Adrenal gland (tissue), 9 donors: ENCODE measurements at regions not wholly inside any gene's neighbourhood (a gene's known extent, or its start where the extent isn't known, plus 50 kb on each side); places are given as distances from the start of the nearest gene placed in this dataset.

Experiments used
- DNase-seq, 7 donors: peaks; one replicate each; pipeline ENCODE4 v3.0.0-alpha.2; 2019 to 2020
- H3K27ac ChIP-seq, 5 donors: fragments of 200-600 bp; sonication (generic) in 4 of 5; 1 replicate in 3 of 5; 2 replicates in 2 of 5; pipeline versions ENCODE4 v1.5.1 to v1.8.0; 2016 to 2020; ENCODE audit warnings: mild to moderate bottlenecking in 1 of 5
- H3K27me3 ChIP-seq: fragments of 200-600 bp; 2 replicates; pipeline ENCODE4 v1.8.0; 2021
- H3K36me3 ChIP-seq, 2 donors: fragments of 200-600 bp; replicated peaks in 1 of 2; 1 replicate in 1 of 2; 2 replicates in 1 of 2; pipeline versions ENCODE4 v1.5.1 to v1.8.0; 2018 to 2022
- H3K4me1 ChIP-seq, 2 donors: fragments of 200-600 bp; replicated peaks in 1 of 2; 1 replicate in 1 of 2; 2 replicates in 1 of 2; pipeline versions ENCODE4 v1.5.1 to v1.8.0; 2018 to 2021
- H3K4me3 ChIP-seq, 4 donors: fragments of 200-600 bp; sonication (generic) in 3 of 4; one replicate each; pipeline ENCODE4 v1.5.1; 2016 to 2018
- H3K9me3 ChIP-seq, 3 donors: fragments of 200-600 bp; sonication (generic) in 1 of 3; replicated peaks in 1 of 3; 1 replicate in 2 of 3; 2 replicates in 1 of 3; pipeline versions ENCODE4 v1.5.1 to v1.8.0; 2016 to 2021
- CTCF ChIP-seq, 6 experiments: fragments of 450-650 bp in 4 of 6; fragments of 200-600 bp in 2 of 6; sonication (generic) in 1 of 6; IDR thresholded peaks; 1 replicate in 5 of 6; 2 replicates in 1 of 6; pipeline versions ENCODE4 v1.5.1 to v1.8.0; 2016 to 2021; ENCODE audit warnings: antibody characterized with exemption in 6 of 6, mild to moderate bottlenecking in 2 of 6, moderate library complexity in 1 of 6
- POLR2A ChIP-seq, 2 donors: fragments of 450-650 bp; IDR thresholded peaks; one replicate each; pipeline ENCODE4 v1.6.1; 2017; ENCODE audit warnings: antibody characterized with exemption in 2 of 2, mild to moderate bottlenecking in 2 of 2, moderate library complexity in 1 of 2
- WGBS, 4 donors: extraction: QIAGEN DNeasy Blood & Tissue Kit in 2 of 4; methylation state at CpG; one replicate each; pipeline versions ENCODE4 v1.1.5 to v1.1.7; 2013 to 2017; 5-methylcytosine and 5-hydroxymethylcytosine counted together
- intact Hi-C, 2 donors: fragments of 100-400 bp; cut with DNase I; formaldehyde crosslinking; loops; one replicate each; pipeline versions ENCODE4 v1.14.1 to v1.15.0; 2022 to 2023
- donor health status: healthy with polysubstance abuse.
- donor health status: Bipolar disorder and iron deficiency.
- donor health status: DM: yes; HTN: yes; CAD: no.
- donor health status: DM: no; HTN: no; CAD: no.
- donor health status: DM: no; HTN: no; CAD: no.

DNA sequence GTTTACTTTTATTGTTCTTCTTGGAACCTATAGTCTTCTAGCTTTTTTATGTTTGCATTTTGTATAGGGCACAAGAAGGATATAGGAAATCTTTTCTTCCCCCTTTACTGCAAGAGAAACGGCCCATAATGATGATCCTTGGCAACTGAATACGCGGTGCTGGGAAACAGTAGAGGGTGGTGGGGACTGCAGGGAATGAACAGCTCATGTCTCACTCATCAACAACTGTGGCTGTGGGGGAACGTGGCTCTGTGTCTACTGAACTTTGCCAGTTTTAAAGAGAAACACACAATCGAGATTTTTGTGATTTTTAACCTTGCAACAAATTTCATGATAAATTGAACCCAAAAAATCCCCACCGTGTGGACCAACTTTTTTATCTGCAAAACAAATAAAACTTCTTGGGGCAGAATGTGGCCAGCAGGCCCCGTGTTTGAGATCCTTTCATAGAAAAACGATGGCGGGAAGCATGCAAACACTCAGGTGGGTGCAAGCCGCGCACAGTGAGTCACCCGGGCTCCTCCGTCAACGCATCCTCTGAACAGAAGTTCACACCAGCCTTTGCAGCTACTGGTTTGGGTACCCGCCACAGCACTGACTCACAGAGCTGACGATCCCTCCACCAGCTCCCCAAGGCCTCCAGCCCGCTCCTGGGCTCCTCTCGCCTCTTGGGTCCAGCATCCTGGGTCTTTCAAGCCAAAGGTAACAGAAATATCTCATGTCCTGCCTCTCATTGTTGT is 149.3 kb downstream of the COL6A3 start:
- 85 to 90% (median 88%) methylated on average over 12 to 18 of the region's 18 CpGs for WGBS, 4 donors
- H3K9me3 ChIP-seq = no peaks in the 10 kb centered on the region
- no peaks in the 10 kb centered on the region for H3K36me3 ChIP-seq
- no peak overlapping the region for H3K27ac ChIP-seq
- DNase-seq = no peak
- peaks cover 0 to 7% of the 10 kb centered on the region in 2 donors for H3K4me1 ChIP-seq
- H3K27me3 ChIP-seq = no peaks in the 10 kb centered on the region
- intact Hi-C loops = no loop called here
- H3K4me3 ChIP-seq = no peak overlapping the region
- TF ChIP-seq POLR2A (IDR thresholded peaks at IDR 0.05) (no peak), CTCF (IDR thresholded peaks at IDR 0.05) (no peak)

- peak in 4 of 7 donors; percentile 26 to 68 (median 36) for DNase-seq
- peaks cover 0 to 3% of the 10 kb centered on the region in 2 donors for H3K4me1 ChIP-seq
- intact Hi-C loops = no loop called here
- no peaks in the 10 kb centered on the region for H3K36me3 ChIP-seq
- TF ChIP-seq CTCF (IDR thresholded peaks at IDR 0.05) = no peak
- no peak for TF ChIP-seq POLR2A (IDR thresholded peaks at IDR 0.05)
- H3K9me3 ChIP-seq = no peaks in the 10 kb centered on the region
- no peaks in the 10 kb centered on the region for H3K27me3 ChIP-seq
- H3K4me3 ChIP-seq = no peak overlapping the region
- no peak overlapping the region for H3K27ac ChIP-seq
- 72 to 75% (median 73%) methylated on average over 6 to 7 of the region's 7 CpGs for WGBS, 4 donors
Measured at GRCh38 chr2:237268004-237268708, 145.8 kb downstream of the COL6A3 start.

GRCh38 chr2:237269138-237269875 is 144.7 kb downstream of the COL6A3 start:
- intact Hi-C loops = no loop called here
- 92 to 95% (median 94%) methylated on average over 5 to 8 of the region's 8 CpGs for WGBS, 4 donors
- no peak for DNase-seq

More at GRCh38 chr2:237269138-237269875, 144.7 kb downstream of the COL6A3 start:
- TF ChIP-seq POLR2A (IDR thresholded peaks at IDR 0.05) (no peak), CTCF (IDR thresholded peaks at IDR 0.05) (no peak)
- H3K27me3 ChIP-seq = no peaks in the 10 kb centered on the region
- no peak overlapping the region for H3K4me3 ChIP-seq
- no peaks in the 10 kb centered on the region for H3K4me1 ChIP-seq
- H3K36me3 ChIP-seq = no peaks in the 10 kb centered on the region
- H3K9me3 ChIP-seq = no peaks in the 10 kb centered on the region
- no peak overlapping the region for H3K27ac ChIP-seq
